HG03103 (cell line): ENCODE measurements at regions not wholly inside any gene's neighbourhood (a gene's known extent, or its start where the extent isn't known, plus 50 kb on each side); places are given as distances from the start of the nearest gene placed in this dataset.

Experiments
- ATAC-seq: cut with Tn5 transposase; IDR thresholded peaks from one replicate; pipeline ENCODE4 v1.9.1; 2021; ENCODE audit warnings: low read depth; ENCODE audit not compliant: unreplicated experiment

GRCh38 chr18:44107187-44107586 is 573.5 kb upstream of the SETBP1 start:
- ATAC-seq: no peak

- no peak for ATAC-seq
These were observed 569.4 kb upstream of the SETBP1 start for GRCh38 chr18:44111337-44111736.

- ATAC-seq: no peak
These were observed 562.9 kb upstream of the SETBP1 start for GRCh38 chr18:44117821-44118220.

- ATAC-seq: no peak
These were observed 561.1 kb upstream of the SETBP1 start for GRCh38 chr18:44119607-44120006.

- no peak for ATAC-seq
These were observed 556.9 kb upstream of the SETBP1 start for GRCh38 chr18:44123743-44124142.

- no peak for ATAC-seq
These were observed 555.2 kb upstream of the SETBP1 start for GRCh38 chr18:44125446-44125845.

GRCh38 chr18:44126598-44126997 is 554.1 kb upstream of the SETBP1 start:
- ATAC-seq: no peak

GRCh38 chr18:44128365-44128764 is 552.3 kb upstream of the SETBP1 start:
- no peak for ATAC-seq

- ATAC-seq: no peak
These were observed 550.2 kb upstream of the SETBP1 start for GRCh38 chr18:44130376-44130942.

- no peak for ATAC-seq
These were observed 547.2 kb upstream of the SETBP1 start for GRCh38 chr18:44133483-44133882.

GRCh38 chr18:44134447-44134846 is 546.2 kb upstream of the SETBP1 start:
- ATAC-seq: no peak

GRCh38 chr18:44135741-44136140 is 544.9 kb upstream of the SETBP1 start:
- no peak for ATAC-seq

- ATAC-seq: no peak
These were observed 544.4 kb upstream of the SETBP1 start for GRCh38 chr18:44136326-44136725.

GRCh38 chr18:44143072-44143471 is 537.6 kb upstream of the SETBP1 start:
- ATAC-seq: no peak

GRCh38 chr18:44149706-44150105 is 531.0 kb upstream of the SETBP1 start:
- ATAC-seq: no peak

GRCh38 chr18:44153981-44154380 is 526.7 kb upstream of the SETBP1 start:
- ATAC-seq: no peak

GRCh38 chr18:44156126-44156525 is 524.6 kb upstream of the SETBP1 start:
- ATAC-seq: no peak

GRCh38 chr18:44156776-44157335 is 523.8 kb upstream of the SETBP1 start:
- ATAC-seq: no peak

GRCh38 chr18:44170208-44170880 is 510.3 kb upstream of the SETBP1 start:
- no peak for ATAC-seq

- ATAC-seq: no peak
These were observed 509.4 kb upstream of the SETBP1 start for GRCh38 chr18:44171301-44171700.

- no peak for ATAC-seq
These were observed 504.8 kb upstream of the SETBP1 start for GRCh38 chr18:44175891-44176290.

GRCh38 chr18:44178476-44178875 is 502.2 kb upstream of the SETBP1 start:
- ATAC-seq: no peak
